ENCODE measurements at regions not wholly inside any gene's neighbourhood (a gene's known extent, or its start where the extent isn't known, plus 50 kb on each side); places are given as distances from the start of the nearest gene placed in this dataset.

DNA sequence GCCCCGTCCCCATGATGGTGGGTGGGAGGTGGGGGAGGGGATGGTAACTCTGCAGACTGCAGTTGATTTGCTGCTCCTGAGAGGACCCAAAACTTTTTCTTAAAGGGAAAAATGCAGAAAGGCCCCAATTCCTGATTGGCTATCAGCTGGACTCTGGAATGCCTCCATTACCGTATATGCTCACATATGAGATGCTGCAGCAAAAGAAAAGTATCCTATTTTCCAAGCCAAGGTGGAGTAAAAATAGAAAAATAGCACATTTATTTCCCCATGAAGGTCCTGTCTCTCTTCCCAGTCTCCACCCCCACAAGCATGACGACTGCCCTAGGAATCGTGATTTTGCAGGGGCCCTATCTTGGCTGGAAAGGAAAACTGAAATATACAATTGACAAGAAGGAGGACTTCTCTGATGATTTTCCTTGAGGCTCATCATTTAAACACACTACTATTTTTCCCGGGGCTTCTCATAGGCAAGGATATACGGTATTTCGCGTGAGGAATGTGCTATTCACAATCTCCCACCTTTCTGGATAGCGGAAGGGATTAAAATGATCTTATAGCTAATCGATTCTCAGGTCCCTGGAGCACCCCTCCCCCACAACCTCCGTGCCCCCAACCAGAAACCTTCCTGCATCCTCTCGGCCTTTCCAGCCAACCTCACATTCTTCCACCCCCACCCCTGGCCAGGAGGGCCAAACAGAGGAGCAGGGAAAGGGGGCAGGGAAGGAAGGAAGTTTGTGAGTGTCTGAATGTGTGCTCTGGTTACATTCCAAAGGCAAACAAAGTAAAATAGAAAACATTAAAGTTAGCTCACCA, 138.9 kb upstream of the CCND2 start:
- DNase-seq (ENCODE audit: low spot score): no peak

DNA sequence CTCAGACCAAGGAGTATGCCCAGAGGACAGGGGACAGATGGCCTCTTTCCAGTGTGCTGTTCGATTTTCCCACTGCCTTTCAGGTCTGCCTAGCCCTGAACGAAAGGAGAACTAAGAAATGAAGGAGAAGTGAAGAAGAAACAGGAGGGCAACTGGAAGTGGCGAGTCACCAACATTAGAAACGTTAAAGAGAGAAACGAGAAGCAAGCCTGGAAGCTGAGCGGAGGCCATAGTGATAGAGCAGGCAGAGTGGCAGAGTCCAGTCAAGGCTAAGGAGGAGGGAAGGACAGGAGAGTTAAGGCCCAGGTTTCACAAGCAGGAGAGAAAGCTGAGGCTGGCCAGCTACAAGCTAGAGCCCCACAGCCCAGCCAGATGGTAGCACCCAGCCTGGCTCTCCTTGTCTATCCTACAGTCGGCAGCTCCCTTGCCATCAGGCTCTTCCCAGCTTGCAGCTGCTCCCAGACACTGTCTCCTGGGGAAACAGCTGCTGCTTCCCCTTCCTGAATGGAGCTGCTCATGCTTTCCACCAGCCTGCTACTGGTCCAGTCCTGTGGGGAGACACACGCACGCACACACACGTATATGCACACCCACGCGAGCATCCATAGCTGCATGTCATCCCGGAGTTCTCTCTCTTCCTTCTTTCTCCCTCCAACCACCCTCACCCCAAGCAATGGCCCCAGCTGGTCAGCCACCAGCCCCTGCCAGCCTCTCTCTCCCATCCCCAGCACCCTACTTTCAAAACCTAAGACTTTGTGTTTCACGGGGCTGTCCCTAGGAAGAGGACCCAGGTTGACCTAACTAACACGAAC, 139.7 kb upstream of the CCND2 start:
- DNase-seq (ENCODE audit: low spot score): no peak

DNA sequence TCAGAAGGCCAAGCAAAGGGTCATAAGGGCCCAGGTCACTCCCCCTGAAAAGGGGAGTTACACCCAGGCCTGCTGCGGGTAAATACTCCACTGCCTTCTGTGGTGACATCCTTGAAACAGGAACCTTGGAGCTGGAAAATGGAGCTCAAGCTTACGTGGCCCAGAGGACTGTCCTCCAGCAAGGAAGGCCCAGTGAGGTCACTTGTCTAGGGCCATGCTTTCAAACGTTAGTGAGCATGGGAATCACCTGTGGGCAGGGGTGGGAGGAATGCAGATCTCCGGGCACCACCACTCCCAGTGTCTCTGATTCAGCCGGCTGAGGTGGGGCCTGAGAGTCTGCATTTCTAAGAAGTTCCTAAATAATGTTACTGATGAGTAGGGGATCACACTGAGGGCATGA, 140.5 kb upstream of the CCND2 start:
- DNase-seq (ENCODE audit: low spot score): no peak

DNA sequence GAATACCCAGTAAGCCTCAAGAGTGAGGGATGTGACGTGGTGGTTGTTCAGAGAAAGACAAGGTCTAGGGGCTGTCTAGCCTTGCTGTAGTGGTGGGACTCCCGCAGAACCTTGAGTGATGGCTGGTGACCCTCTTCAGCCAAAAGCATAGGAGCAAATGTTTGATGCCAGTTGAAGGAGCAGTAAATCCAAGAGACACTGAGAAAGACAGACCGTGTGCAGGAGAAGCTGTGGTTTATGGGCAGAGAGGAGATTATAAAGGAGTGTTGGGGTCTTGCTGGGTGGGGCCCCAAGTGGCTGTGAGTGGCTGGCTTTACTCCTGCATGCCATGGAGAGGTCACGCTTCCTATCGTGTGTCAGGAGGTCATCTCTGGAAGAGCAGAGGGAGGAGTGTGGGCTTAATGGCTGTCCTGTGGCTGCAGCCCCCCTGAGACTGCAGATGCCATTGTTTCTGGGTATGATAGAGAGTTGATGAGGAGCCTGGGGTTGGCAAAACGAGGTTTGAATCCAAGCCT, 152.0 kb upstream of the CCND2 start:
- DNase-seq (ENCODE audit: low spot score): no peak

DNA sequence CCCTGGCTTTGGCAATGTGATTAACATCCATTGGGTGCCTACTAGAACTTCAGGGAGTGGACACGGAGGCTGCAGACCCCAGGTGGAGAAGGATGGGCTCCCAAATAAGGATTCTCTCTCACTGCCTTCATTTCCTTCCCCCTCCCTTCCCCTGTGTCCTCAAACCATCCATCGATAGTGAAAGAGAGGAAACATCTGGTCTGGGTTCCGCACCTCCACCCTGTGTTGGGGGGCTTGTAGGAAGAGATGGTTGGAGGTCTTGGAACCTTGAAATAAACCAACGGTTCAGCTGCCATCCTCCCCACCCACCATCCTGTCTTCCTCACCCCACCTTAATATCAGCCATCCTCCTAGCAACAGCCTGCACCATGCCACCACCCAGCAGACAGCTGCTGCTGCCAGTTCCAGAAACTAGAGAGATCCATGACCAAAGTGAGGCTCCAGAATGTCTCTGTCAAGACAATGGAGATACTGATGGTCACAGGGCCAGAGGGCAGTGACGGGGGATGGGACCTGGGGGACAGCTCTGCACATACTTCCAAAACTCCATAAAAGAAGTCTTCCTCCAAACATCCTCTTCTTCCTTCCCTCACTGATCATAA, 153.1 kb upstream of the CCND2 start:
- DNase-seq (ENCODE audit: low spot score): no peak

DNA sequence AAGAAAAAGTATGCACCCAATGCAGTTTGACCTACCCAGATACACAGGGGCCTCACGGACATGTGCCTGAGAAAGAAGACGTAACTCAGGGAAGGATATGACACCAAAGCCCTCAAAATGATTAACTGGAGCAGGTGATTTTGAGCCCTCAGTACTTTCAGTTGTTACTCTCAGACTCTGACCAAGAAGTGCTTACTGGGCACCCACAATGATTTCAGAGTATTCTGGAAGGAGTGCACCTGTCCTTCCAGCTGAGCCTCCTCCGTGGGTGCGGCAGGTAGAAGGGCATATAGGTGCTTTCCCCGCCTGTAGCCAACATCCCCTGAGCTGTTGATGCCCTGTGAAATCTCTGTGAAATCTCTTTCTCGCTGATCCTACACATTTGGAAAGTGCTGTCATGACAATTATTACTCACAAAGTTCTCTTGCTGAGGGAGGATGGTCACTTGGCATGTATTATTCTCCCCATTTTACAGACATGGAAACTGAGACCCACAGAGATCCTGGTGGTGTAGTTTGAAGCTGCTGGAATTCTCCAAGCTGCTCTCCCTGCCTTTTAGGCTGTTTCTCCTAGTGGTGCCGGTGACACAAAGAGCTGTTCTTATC, 154.3 kb upstream of the CCND2 start:
- no peak for DNase-seq (ENCODE audit: low spot score)

DNA sequence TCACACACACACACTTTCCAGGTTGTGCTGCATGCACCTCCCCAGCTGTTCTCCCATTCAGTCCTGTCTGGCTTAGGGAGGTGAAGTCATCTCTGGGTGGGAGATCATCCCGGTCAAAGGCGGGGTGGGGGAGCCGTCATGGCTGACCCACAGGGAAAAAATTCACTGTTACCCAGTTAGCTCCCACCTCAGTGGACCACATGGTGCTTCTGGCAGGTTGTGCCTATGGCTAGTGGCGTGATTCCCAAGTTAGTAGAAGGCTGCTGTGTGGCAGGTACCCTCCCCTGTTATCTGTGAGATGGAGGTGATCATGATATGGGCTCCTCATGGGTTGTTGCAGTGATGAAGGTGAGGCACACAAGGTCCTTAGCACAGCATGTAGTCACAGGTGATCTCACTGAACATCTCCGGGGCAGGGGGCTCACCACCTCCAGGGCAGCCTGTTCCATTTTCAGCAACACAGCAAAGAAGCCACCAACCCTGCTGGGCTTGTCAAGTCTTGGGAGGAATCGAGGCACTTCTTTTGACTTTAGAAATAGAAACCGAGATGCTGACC, 154.9 kb upstream of the CCND2 start:
- no peak for DNase-seq (ENCODE audit: low spot score)

DNA sequence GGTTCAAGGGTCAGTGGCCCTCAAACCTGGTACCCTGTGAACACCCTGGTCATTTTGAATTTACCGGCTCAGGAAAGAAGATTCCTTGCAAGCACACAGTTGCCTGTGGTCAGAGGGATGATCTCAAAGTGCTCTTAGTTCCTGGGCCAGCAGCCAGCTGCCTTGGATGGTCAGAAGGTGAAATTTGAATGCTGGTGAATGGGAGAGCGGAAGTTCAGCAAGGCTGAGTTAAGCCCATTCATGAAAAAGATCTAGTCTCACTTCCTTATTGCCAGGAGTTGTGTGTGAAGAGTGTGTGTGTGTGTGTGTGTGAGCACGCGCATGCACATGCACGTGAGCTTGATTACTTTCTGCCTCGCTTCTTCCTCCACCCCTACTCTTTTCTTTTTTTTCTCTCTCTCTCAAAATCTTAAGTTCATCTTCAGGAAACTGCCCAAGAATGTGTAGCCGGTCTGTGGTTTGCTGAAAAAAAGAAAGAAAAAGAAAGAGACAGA, 155.5 kb upstream of the CCND2 start:
- DNase-seq (ENCODE audit: low spot score): no peak

DNA sequence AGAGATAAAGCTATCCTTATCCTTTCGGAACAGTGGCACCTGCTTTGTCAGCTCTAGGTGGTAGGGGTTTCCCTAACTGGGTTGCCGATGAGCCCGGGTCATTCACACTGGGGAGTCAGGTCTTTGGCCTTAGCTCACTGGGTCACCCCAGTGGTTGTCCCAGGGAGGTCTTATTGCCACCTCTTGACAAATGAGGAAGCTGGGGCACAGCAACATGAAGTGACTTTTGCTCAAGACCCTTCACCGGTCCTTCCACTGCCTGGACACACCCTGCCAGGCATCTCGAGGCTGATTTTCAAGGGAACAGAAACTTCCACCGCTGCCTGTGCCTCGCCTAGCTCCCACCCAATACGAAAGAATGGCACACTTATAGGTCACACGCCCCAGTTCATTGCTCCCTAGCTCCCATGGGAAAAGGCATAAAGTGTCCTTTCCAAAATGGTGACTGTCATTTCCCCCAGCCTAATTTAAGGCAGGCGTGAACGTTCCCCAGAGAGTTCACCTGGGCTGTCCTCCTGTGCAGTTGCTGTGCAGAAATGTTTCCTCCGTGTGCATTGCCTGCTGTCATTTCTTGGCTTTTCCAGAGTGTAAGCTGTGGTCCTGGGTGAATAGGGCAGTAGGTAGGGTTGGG, 156.1 kb upstream of the CCND2 start:
- DNase-seq (ENCODE audit: low spot score): no peak

DNA sequence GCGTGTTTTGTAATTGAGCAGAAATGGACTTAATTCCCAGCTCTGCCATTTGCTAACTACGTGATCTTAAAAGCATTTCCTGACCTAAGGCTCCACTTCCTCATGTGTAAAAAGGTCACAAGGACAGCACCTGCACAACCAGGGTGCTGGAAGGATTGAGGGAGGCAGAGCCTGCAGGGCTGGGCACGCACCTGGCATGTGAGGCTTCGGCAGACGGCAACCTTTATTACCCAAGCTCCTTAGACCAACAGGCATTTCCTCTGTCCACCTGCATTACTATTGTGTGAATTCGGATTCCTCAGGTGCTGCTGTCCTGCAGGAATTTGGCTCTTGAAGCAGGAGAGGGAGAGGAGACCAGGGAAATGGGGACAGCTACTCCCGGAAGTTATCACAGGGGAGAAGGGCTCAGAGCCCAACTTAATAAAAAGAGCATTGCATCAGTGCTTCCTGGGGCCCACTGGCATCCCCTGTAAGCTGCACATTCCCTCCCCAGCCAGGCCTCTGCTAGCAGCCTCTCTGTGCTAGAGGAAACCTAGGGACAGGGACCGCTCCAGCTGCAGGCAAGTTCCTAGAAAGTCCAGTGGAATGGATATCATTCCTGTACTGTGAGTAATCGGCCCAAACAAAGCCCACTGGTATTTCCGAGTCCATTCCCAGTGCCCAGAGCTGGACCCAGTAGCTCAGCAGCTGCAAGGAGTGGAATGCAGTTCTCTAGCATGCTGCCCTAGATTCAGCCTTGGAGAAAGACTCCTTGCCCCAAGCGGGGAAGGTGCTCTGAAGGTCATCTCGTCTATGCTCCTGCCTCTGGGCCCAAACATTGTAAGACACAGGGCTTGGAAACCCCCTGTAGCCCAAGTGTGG, 157.1 kb upstream of the CCND2 start:
- peak; percentile 77 for DNase-seq (ENCODE audit: low spot score)

DNA sequence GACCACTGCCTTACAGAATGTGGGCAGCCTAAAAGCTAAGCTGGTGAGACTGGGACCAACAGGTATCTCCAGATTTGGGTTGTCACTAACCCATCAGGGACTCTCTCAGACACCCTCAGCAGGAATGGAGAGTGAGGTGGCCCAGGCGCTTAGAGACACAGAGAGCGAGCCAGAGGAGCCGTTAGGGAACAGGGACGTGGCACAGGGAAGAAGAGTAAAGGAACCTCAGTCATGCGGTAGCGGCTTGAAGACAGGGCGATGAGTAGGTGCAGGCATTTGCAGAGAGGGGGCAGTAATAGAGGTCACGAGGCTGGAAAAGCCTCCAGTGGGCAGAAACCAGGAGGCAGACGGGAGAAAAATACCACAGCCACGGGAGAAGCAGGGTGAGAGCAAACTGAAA, 158.0 kb upstream of the CCND2 start:
- no peak for DNase-seq (ENCODE audit: low spot score)

DNA sequence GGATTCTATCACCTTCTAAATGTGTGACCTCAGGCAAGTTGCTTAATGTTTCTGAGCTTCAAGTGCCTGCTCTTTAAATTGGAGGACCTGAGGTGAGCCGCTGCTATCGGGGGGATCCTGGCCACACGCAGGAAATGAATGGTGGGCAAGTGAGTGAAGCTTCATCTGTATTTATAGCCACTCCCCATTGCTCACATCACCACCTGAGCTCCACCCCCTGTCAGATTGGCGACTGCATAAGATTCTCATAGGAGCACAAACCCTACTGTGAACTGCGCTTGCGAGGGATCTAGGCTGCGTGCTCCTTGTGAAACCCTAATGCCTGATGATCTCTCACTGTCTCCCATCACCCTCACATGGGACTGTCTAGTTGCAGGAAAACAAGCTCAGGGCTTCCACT, 158.6 kb upstream of the CCND2 start:
- DNase-seq (ENCODE audit: low spot score): no peak

DNA sequence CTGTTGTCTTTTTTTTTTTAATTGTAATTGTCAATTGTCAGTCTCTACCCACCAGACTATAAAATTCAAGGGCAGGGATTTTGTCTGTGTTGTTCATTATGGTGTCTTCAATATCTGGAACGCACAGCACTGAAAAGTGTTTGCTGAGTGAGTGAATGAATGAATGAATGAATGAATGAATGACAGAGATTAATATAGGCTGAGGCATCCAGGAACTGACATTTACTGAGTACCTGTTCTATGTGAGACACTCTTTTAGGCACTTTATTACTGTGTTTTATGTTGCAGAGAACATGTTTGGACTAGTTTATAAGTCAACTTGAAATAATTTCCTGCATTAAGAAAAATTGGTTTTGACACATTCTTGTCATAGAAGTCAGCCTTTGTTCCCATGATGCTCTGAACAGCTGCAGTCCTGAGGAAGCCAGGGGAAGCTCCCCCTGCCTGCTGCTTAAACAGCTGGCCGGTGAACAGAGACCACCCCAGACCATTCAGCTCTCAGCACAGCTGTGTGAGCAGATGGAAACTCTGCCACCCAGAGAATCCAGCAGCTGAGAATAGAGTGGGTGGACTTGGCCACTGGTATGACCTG, 160.7 kb upstream of the CCND2 start:
- no peak for DNase-seq (ENCODE audit: low spot score)

DNA sequence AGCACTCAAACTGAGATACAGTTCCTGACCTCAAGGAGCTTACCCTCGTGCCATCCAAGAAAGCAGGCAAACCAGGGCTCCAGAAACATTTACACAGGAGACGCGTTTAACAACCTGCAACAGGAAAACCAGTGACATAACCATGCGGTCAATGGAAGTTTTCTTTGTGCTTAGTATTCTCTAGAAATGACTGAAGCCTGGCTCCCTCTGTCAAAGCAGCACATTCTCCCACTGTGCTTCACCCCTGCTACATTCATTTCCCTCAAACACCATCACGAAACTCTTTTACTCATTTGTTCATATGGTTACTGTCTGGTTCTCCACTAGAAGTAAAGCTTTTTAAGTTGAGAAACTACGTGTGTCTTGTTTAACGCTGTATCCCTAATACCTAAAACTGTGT, 161.3 kb upstream of the CCND2 start:
- no peak for DNase-seq (ENCODE audit: low spot score)

DNA sequence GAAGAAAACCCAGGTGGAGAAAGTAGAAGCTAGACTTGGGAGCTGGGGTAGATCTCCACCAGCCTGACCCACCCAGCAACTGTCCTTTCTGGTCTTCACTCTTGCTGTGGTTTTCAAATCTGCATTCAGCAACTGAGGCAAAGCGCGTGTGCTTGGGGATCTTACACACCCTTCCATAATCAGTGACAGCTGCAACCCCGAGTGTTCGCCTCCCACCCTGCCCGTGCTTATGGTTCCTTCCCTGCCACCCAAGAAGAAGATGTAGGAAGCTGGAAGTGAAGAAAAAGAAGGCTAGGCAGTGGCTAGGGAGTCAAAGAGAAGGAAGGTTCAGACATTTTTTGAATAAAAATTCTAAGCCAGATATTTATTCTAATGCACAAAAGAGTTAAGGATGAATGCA, 162.6 kb upstream of the CCND2 start:
- no peak for DNase-seq (ENCODE audit: low spot score)

DNA sequence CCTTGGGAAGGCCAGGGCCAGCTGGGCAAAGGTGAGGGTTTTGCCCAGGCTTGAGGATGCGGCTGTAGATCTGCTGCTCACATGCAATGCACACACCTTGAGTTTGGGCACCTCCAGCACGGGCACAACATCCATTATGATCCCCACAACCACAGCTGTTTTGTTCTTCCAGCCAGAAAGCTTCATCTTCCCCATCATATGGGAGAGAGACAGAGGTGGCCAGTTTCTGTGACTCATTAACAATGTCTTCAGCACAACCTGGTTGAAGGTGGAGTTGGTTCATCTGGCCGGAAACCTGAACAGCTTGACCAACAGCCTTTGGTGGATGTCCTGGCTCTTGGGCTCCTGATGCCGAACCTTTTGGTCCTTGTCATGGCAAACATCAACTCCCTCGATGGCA, 163.7 kb upstream of the CCND2 start:
- no peak for DNase-seq (ENCODE audit: low spot score)

DNA sequence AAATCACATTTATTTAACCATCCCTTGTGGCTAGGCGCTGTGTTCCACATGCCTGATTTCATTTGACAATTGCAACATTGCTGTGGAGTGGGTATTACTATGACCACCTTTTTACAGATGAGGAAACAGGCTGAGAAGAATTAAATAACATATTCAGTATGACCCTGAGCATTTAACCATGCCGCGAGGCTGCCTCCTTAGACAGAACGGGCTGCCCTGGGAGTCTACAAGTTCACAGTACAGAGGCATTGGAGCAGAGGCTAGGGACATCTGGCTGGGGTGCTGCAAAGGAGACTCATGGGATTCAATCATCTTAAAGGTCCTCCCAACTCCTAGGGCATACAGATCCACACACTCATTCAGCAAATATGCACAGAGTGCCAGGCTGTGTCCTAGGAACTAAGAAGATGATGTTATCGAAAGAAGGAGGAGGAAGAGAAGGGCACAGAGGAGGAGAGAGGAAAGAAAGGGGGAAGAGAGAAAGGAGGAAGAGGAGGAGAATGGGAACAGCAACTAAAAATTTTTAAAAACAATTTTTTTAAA, 164.7 kb upstream of the CCND2 start:
- no peak for DNase-seq (ENCODE audit: low spot score)

DNA sequence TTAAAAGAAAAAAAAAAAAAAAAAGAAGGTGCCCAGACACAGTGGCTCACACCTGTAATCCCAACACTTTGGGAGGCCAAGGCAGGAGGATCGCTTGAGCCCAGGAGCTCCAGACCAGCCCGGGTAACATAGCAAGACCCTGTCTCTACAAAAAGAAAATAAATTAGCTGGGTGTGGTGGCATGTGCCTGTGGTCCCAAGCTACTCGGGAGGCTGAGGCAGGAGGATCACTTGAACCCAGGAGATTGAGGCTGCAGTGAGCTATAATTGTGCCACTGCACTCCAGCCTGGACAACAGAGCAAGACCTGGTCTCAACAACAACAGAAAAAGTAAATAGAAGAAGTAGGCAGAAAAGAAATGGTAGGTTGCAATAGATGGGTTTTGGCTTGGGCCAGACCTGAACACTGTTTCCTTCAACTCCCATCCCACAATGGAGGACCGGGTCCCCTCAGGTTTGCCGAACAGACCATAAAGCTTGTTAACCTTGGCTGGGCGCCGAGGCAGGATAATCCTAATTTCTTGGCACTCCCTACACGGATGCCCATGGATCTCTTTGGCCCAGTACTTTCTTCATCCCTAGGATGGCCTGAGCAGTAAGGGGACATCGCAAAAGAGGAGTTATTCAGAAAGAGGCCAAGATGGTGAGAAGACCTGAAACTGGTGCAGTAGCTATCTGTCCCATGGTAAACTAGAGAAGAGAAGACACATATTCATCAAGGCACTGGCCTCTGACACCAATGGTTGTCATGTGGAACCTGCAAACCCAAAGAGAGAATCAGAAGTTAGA, 165.5 kb upstream of the CCND2 start:
- DNase-seq (ENCODE audit: low spot score): no peak

DNA sequence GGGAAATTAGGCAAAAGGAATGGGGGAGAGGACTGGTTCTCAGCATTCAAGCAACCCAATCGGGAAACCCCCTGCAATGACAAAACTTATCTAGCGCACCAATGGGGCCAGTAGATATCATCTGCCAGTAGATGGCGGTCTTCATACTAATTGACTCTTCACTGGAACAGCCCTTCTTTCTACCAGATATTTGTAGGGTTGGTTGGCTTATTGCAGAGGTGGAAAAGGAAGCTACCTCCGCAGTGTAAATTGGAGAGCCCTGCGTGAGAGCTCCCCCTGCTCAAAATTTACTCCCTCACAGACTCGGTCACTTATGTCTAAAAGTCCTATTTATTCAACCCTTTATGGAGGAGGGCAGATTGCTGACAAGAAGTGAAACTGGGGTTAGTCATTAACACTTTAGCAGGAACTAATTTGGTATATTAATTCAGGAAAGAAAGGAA, 166.1 kb upstream of the CCND2 start:
- peak; percentile 57 for DNase-seq (ENCODE audit: low spot score)
